Activated CD4-positive, alpha-beta T cell treated with anti-CD3 and anti-CD28 coated beads for 36 hours (primary cell): ENCODE measurements at regions not wholly inside any gene's neighbourhood (a gene's known extent, or its start where the extent isn't known, plus 50 kb on each side); places are given as distances from the start of the nearest gene placed in this dataset.

ENCODE experiments used
- ATAC-seq: fragments of 200-7000 bp; cut with Tn5 transposase; one replicate; pipeline ENCODE4 v1.10.0; 2021; ENCODE audit warnings: mild to moderate bottlenecking, moderate library complexity
- CTCF ChIA-PET: fragments of 350-600 bp; sonication (Branson Sonifier 250); formaldehyde crosslinking; loops from one replicate; lab custom pipeline; 2021; ENCODE audit warnings: antibody characterized with exemption; lab: Charles Lee
- POLR2A ChIA-PET: fragments of 350-600 bp; sonication (Branson Sonifier 250); formaldehyde crosslinking; loops from one replicate; lab custom pipeline; 2021; ENCODE audit warnings: antibody characterized with exemption, inconsistent platforms; lab: Charles Lee
- DNase-seq: peaks from one replicate; pipeline ENCODE4 v3.0.0-alpha.2; 2020
- H3K27ac Mint-ChIP-seq: one replicate; pipeline ENCODE4 v1.8.0; 2021; ENCODE audit warnings: mixed read lengths
- H3K27me3 Mint-ChIP-seq: one replicate; pipeline ENCODE4 v1.8.0; 2021; ENCODE audit warnings: mixed read lengths
- H3K36me3 Mint-ChIP-seq: one replicate; pipeline ENCODE4 v1.8.0; 2021; ENCODE audit warnings: low read depth, mixed read lengths
- H3K4me1 Mint-ChIP-seq: one replicate; pipeline ENCODE4 v1.8.0; 2021; ENCODE audit warnings: mixed read lengths
- H3K4me3 Mint-ChIP-seq: one replicate; pipeline ENCODE4 v1.8.0; 2021; ENCODE audit warnings: mild to moderate bottlenecking, moderate library complexity, mixed read lengths
- H3K9me3 Mint-ChIP-seq: one replicate; pipeline ENCODE4 v1.8.0; 2021; ENCODE audit warnings: low read depth, mixed read lengths
- intact Hi-C, 2 experiments: fragments of 100-400 bp; cut with DNase I in 1 of 2; cut with micrococcal nuclease in 1 of 2; formaldehyde crosslinking; loops; one replicate each; pipeline versions ENCODE4 v1.14.2 to v1.15.1; 2022 to 2024; cut with DNase I, micrococcal nuclease

DNA sequence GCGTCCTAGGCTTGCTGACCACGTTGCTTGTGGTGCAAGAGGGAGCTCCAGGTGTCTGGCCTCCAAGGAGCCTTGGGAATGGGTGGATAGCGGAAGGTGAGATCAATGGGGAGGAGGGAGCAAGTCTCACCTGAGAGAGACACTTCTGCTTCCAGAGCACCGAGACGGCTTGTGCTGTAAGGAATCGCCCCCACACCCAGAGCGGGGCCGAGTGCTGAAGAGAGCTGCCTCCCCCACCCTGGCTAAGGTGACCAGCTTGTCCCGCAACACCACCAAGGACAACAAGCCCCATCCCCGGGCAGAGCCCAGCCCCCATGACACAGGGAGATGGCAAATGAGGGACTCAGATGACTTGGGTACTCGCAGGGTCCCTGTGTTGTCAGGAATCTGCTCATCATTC, 485.6 kb downstream of the NPHP4 start:
- H3K9me3 Mint-ChIP-seq = no peaks in the 10 kb centered on the region
- H3K27me3 Mint-ChIP-seq = peaks cover 4% of the 10 kb centered on the region
- no peak for ATAC-seq
- intact Hi-C loops = no loop called here
- POLR2A ChIA-PET = no interaction called here
- peaks cover 2% of the 10 kb centered on the region for H3K4me1 Mint-ChIP-seq
- H3K4me3 Mint-ChIP-seq = no peak overlapping the region
- no peak for DNase-seq
- no peaks in the 10 kb centered on the region for H3K36me3 Mint-ChIP-seq
- H3K27ac Mint-ChIP-seq = no peak overlapping the region
- CTCF ChIA-PET = no interaction called here

DNA sequence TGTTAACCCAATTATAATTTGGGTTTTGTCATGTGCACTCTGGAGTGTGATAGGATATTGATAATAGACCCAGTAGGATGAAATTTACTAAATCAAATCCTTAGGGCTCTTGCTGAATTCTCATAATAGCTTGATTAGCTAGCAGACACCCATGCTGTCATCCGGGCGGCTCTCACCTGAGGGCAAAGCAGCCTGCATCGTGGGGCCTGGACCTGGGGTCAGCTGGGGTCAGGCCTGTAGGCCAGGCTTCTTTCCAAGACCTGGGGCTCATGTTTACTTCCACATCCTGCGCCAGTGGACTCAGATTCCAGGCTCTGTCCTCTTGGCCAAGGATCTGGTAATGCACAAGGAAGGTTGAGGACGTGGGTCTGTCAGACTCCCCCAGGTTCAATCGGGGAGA, 486.3 kb downstream of the NPHP4 start:
- H3K27me3 Mint-ChIP-seq = peaks cover 4% of the 10 kb centered on the region
- ATAC-seq = no peak
- H3K4me1 Mint-ChIP-seq = peaks cover 2% of the 10 kb centered on the region
- no peak overlapping the region for H3K4me3 Mint-ChIP-seq
- H3K9me3 Mint-ChIP-seq = no peaks in the 10 kb centered on the region
- no peak for DNase-seq
- H3K27ac Mint-ChIP-seq = no peak overlapping the region
- no peaks in the 10 kb centered on the region for H3K36me3 Mint-ChIP-seq
- POLR2A ChIA-PET = no interaction called here
- intact Hi-C loops = no loop called here
- CTCF ChIA-PET = no interaction called here

DNA sequence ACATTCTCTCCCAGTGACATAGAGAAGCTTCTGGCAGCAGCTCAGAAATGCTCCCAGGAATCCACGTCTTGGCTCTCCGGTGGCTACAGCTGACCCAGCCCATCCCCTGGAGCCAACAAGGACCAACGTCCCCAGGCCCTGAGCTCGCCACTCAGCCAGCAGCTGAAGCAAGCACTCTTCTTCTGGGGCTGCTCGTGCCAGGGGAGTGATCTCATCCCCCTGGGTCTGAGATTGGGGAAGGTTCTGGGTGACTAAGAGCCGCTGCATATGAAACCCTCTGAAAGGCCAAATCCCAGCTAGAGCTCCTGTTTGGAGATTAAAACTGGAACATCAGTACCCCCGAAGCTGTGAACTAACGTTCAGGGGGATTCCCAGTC, 487.9 kb downstream of the NPHP4 start:
- Mint-ChIP-seq H3K4me1 (no peaks in the 10 kb centered on the region), H3K27me3 (no peaks in the 10 kb centered on the region), H3K4me3 (no peak overlapping the region), H3K36me3 (no peaks in the 10 kb centered on the region), H3K9me3 (no peaks in the 10 kb centered on the region), H3K27ac (no peak overlapping the region)
- POLR2A ChIA-PET = no interaction called here
- CTCF ChIA-PET = interaction anchor here (0.7 kb wide), 1 partner anchor 27 kb away, joined by 3 read pairs; no protein-coding TSS in a partner anchor
- DNase-seq = no peak
- intact Hi-C loops = no loop called here
- ATAC-seq = no peak

DNA sequence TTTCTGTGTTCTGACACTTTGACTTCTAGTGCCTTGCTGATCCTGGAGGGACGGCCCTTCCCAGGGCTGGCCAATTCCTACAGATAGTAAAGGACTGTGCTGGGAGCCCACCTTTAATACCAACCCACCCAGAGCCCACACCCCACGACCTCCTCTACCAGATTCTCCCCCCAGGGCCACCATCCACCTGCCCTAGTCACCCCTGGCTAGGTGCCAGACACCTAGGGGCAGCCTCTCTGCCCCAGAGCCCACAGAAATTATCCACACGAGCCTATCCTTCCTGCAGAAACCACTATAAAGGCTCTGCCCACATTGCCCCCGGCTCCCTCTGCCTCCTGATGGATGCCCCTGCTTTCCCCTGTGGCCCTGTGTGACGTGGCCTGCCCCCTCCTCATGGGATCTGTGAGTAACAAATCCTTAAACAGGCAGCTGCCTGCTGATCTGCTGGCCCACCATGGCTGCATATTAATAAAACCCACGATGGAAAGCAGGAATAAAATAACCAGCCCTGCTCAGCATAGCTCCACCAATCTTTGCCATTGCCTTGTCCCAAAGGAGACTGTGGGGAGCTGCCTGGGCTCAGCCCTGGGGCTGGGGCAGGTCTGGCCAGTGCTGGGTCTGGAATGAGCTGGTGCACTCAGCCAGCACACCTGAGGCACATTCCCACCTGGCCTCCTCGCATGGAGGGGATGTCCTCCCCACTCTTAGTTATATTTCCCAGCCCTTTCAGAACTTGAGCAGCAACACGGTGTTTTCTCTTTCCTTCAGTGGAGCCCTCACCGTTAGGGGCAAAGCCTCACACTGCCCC, 488.5 kb downstream of the NPHP4 start:
- ChIA-PET CTCF (interaction anchor here (1.1 kb wide), 1 partner anchor 11 kb away, joined by 3 read pairs; no protein-coding TSS in a partner anchor), POLR2A (no interaction called here)
- Mint-ChIP-seq H3K36me3 (no peaks in the 10 kb centered on the region), H3K4me1 (no peaks in the 10 kb centered on the region), H3K27me3 (no peaks in the 10 kb centered on the region), H3K9me3 (no peaks in the 10 kb centered on the region), H3K4me3 (no peak overlapping the region), H3K27ac (no peak overlapping the region)
- no peak for DNase-seq
- intact Hi-C loops = no loop called here
- no peak for ATAC-seq

DNA sequence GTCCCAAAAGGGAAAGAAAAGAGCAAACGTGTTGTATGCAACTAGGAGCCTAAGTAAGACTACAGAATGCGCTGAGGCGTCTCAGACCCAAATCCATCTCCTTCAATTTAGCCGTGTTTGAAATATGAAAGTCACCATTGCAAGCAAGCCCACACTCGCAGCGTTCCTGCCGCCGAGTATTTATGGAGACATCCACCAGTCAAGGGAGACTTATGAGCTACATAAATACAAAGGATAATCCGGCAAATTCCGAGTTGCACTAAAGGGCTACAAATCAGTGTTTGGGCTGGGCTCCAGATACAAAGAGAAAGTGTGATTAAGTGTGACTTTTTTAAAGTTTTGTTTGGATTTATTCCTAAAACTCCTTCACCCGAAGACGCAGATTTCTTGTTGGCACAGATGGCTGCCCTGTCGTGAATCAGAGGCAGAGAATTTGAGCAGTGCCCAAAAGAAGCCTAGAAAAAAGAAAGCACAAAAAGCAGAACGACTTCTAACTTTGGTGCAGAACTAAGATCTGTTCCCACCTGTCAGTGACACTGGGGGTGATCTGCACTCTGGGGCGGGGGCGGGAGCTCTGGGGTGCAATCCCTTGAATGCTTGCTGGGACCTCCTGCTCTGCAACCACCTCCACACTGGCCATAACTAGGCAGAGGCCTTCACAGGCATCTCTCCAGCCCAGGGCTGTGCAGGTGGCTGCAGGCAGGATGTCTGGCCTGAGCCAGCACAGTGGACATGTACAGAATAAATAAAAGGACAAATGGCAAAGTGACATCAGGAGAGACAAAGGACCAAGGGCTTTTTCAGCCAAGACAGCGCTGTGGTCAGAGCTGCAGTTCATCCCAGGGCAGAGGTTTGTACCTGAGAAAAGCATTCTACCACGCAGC, 489.7 kb downstream of the NPHP4 start:
- ChIA-PET POLR2A (no interaction called here), CTCF (interaction anchor here (1.1 kb wide), 1 partner anchor 12 kb away, joined by 3 read pairs; no protein-coding TSS in a partner anchor)
- DNase-seq (no peak), ATAC-seq (no peak)
- no peak overlapping the region for H3K4me3 Mint-ChIP-seq
- H3K27me3 Mint-ChIP-seq = no peaks in the 10 kb centered on the region
- intact Hi-C loops = no loop called here
- no peaks in the 10 kb centered on the region for H3K36me3 Mint-ChIP-seq
- H3K4me1 Mint-ChIP-seq = no peaks in the 10 kb centered on the region
- H3K27ac Mint-ChIP-seq = no peak overlapping the region
- no peaks in the 10 kb centered on the region for H3K9me3 Mint-ChIP-seq

DNA sequence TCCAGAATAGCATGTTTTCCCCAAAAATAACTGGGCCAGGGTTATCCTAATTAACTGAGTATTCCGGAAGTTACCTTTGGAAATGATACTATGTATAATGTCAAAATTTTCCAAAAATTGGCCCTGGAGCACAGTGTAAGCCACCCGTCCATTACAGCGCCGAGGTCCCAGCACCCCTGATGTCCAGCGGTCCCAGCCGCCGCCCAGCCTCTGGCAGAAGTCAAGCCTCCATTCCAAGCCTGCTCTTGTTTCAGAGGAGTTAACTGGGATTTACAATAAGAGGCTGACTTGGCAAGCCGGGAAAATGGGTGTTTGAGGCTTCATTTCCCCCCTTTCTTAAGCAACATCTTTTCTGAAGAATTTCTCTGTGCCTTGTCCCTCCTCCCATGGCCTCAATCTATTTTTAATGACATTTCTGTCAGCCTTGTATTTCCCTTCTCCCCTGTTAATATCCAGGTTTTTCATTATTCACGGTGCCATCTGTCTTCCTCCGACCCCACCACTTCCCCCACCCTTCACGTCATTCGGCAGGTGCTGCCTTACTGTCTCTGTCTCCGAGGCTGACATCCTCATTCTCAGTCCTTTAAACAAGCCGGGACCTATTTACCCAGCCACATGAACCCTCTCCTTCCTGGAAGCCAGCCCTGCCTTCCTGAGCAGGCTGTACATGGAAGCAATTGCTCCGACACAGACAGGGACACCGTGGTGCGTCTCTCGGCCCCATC, 490.9 kb downstream of the NPHP4 start:
- Mint-ChIP-seq H3K4me1 (no peaks in the 10 kb centered on the region), H3K9me3 (no peaks in the 10 kb centered on the region), H3K4me3 (no peak overlapping the region), H3K36me3 (no peaks in the 10 kb centered on the region), H3K27ac (no peak overlapping the region), H3K27me3 (no peaks in the 10 kb centered on the region)
- CTCF ChIA-PET = interaction anchor here (2.1 kb wide), 1 partner anchor 14 kb away, joined by 5 read pairs; no protein-coding TSS in a partner anchor
- intact Hi-C loops = no loop called here
- POLR2A ChIA-PET = no interaction called here
- no peak for ATAC-seq
- no peak for DNase-seq

DNA sequence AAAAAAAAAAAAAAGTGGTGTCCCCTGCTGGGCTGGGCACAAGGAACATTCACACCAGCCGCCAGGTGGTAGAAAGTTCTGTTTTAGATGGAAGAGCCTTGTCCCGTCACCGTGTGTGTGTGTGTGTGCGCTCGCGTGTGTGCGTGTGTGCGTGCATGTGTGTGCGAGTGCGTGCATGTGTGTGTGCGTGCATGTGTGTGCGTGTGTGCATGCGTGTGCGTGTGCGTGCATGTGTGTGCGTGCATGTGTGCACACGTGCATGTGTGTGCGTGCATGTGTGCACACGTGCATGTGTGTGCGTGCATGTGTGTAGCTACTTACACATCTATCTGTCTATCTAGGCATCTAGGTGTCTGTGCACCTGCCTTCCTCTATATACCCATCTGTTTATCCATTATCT, 491.7 kb downstream of the NPHP4 start:
- Mint-ChIP-seq H3K27ac (no peak overlapping the region), H3K4me1 (no peaks in the 10 kb centered on the region), H3K27me3 (no peaks in the 10 kb centered on the region), H3K36me3 (no peaks in the 10 kb centered on the region), H3K9me3 (no peaks in the 10 kb centered on the region), H3K4me3 (no peak overlapping the region)
- DNase-seq = no peak
- ChIA-PET POLR2A (no interaction called here), CTCF (interaction anchor here (2.1 kb wide), 1 partner anchor 14 kb away, joined by 5 read pairs; no protein-coding TSS in a partner anchor)
- ATAC-seq = no peak
- intact Hi-C loops = no loop called here

DNA sequence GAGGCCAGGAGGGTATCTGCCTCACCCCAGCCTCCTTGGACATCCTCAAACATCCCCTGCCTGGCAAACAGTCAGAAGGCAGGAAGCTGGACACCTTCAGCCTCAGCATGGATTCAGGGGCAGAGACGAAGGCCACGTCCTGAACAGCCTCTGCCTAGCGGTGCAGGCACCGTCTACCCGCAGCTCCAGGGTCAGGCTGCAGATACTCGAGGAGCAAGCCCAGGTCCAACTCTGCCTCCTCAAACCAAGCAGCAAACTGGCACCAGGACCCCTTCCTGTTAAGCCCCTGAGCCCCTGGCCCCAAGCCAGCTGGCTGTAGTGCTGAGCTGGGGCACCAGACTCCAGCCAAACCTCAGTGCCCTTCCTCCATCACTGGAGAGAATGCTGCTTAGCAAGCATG, 494.7 kb downstream of the NPHP4 start:
- no peaks in the 10 kb centered on the region for H3K27me3 Mint-ChIP-seq
- POLR2A ChIA-PET = no interaction called here
- H3K27ac Mint-ChIP-seq = no peak overlapping the region
- H3K4me3 Mint-ChIP-seq = no peak overlapping the region
- no peaks in the 10 kb centered on the region for H3K9me3 Mint-ChIP-seq
- CTCF ChIA-PET = no interaction called here
- no peaks in the 10 kb centered on the region for H3K4me1 Mint-ChIP-seq
- H3K36me3 Mint-ChIP-seq = no peaks in the 10 kb centered on the region
- DNase-seq = no peak
- ATAC-seq = no peak
- intact Hi-C loops = no loop called here

DNA sequence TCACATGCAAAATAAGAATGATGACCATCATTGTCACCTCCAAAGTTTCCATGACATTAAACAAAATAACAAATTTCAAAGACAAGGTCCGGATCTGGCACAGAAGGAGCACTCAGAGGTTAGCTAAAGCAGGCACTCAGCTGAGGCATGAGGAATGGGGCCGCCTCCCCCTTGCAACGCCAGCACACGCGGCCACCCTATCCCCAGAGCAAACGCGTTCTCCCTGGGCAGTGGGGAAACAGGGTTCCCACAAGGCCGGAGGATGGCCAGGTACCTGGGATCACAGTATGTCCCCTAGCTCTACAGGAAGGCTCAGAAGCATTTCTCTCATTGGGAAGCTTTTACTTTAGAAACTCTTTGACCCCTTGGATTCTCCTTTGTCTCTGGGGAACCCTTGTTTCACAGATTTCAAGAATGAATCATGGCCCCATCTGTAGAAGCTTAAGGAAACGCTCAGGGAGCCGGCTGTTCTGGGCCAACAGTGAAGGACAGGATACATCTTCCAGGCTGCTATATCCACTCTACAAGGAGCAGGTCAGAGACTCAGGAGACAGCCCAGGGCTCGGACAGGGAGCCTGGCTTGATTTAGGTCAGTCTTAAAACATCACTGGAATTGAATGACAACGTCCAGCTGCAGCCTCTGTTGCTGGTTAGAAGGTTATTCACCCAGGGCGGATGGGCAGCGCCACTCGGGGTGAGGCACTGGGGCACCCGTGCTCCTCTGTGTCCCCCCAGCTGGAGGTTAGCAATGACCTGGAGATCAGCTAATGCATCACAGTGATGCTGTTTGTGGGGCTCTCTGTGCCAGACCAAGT, 496.4 kb downstream of the NPHP4 start:
- no peaks in the 10 kb centered on the region for H3K4me1 Mint-ChIP-seq

DNA sequence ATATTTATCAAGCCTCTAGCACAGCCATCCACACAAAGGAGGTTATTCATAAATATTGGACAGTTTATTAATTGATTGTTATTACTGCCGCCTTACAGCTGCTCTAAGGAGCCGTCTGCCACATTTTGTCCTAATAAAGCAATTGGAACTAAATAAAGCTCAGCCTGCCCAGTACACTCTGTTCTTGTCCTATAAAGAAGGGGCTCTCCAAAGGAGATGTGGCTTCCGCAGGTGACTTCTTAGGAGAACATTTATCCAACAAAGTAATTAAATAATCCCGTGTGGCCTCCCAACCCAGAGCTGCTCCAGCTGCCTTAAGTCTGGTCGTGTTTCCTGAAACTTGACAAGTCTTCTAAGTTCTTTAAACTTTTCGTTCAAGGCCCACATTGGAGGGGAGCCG, 497.7 kb downstream of the NPHP4 start:
- Mint-ChIP-seq H3K27me3 (no peaks in the 10 kb centered on the region), H3K4me3 (no peak overlapping the region), H3K36me3 (no peaks in the 10 kb centered on the region), H3K9me3 (no peaks in the 10 kb centered on the region), H3K4me1 (no peaks in the 10 kb centered on the region), H3K27ac (no peak overlapping the region)
- ChIA-PET POLR2A (no interaction called here), CTCF (no interaction called here)
- DNase-seq = no peak
- no peak for ATAC-seq
- intact Hi-C loops = no loop called here

More for the DNA sequence above, 496.4 kb downstream of the NPHP4 start:
- no peak for DNase-seq
- no peaks in the 10 kb centered on the region for H3K9me3 Mint-ChIP-seq
- no peaks in the 10 kb centered on the region for H3K27me3 Mint-ChIP-seq
- POLR2A ChIA-PET = no interaction called here
- intact Hi-C loops = no loop called here
- H3K36me3 Mint-ChIP-seq = no peaks in the 10 kb centered on the region
- CTCF ChIA-PET = interaction anchor here (0.7 kb wide), 1 partner anchor 14 kb away, joined by 3 read pairs; no protein-coding TSS in a partner anchor
- H3K27ac Mint-ChIP-seq = no peak overlapping the region
- no peak for ATAC-seq
- no peak overlapping the region for H3K4me3 Mint-ChIP-seq
